Prostate gland (tissue), 2 donors: ENCODE measurements at regions not wholly inside any gene's neighbourhood (a gene's known extent, or its start where the extent isn't known, plus 50 kb on each side); places are given as distances from the start of the nearest gene placed in this dataset.

Source experiments
- DNase-seq: peaks from one replicate; pipeline ENCODE4 v3.0.0-alpha.2; 2019; ENCODE audit warnings: low spot score
- H3K27ac ChIP-seq, 2 donors: fragments of 200-600 bp; sonication (generic); 2 replicates each; pipeline ENCODE4 v1.5.1; 2017 to 2019
- H3K27me3 ChIP-seq: fragments of 200-600 bp; sonication (generic); replicated peaks from 2 replicates; pipeline ENCODE4 v1.5.1; 2019; ENCODE audit not compliant: insufficient read depth
- H3K36me3 ChIP-seq, 2 donors: fragments of 200-600 bp; sonication (generic); 1 replicate in 1 of 2; 2 replicates in 1 of 2; pipeline versions ENCODE4 v1.5.1 to v1.8.1; 2017 to 2019
- H3K4me1 ChIP-seq: fragments of 200-600 bp; sonication (generic); replicated peaks from 2 replicates; pipeline ENCODE4 v1.5.1; 2019
- H3K4me3 ChIP-seq, 2 donors: fragments of 200-600 bp; sonication (generic); 2 replicates each; pipeline ENCODE4 v1.5.1; 2017 to 2019
- H3K9me3 ChIP-seq: fragments of 200-600 bp; sonication (generic); 2 replicates; pipeline ENCODE4 v1.5.1; 2017
- POLR2A ChIP-seq: fragments of 450-650 bp; IDR thresholded peaks from one replicate; pipeline ENCODE4 v1.6.1; 2016; ENCODE audit warnings: antibody characterized with exemption, mild to moderate bottlenecking
- POLR2AphosphoS5 ChIP-seq: sonication (generic); formaldehyde crosslinking; IDR thresholded peaks from one replicate; pipeline ENCODE4 v1.6.1; 2017; ENCODE audit warnings: antibody characterized with exemption
- WGBS: methylation state at CpG from one replicate; pipeline ENCODE4 v1.1.5; 2018; 5-methylcytosine and 5-hydroxymethylcytosine counted together
- intact Hi-C: fragments of 100-400 bp; cut with DNase I; formaldehyde crosslinking; loops from one replicate; pipeline ENCODE4 v1.14.2; 2022
- TF ChIP-seq, protein P1 (sequence below), 4 experiments: fragments of 200-600 bp in 2 of 4; fragments of 450-650 bp in 2 of 4; sonication (generic) in 2 of 4; IDR thresholded peaks; 1 replicate in 3 of 4; 2 replicates in 1 of 4; pipeline ENCODE4 v1.5.1; 2016 to 2019; ENCODE audit warnings: antibody characterized with exemption in 4 of 4, mild to moderate bottlenecking in 2 of 4, moderate library complexity in 2 of 4

DNA sequence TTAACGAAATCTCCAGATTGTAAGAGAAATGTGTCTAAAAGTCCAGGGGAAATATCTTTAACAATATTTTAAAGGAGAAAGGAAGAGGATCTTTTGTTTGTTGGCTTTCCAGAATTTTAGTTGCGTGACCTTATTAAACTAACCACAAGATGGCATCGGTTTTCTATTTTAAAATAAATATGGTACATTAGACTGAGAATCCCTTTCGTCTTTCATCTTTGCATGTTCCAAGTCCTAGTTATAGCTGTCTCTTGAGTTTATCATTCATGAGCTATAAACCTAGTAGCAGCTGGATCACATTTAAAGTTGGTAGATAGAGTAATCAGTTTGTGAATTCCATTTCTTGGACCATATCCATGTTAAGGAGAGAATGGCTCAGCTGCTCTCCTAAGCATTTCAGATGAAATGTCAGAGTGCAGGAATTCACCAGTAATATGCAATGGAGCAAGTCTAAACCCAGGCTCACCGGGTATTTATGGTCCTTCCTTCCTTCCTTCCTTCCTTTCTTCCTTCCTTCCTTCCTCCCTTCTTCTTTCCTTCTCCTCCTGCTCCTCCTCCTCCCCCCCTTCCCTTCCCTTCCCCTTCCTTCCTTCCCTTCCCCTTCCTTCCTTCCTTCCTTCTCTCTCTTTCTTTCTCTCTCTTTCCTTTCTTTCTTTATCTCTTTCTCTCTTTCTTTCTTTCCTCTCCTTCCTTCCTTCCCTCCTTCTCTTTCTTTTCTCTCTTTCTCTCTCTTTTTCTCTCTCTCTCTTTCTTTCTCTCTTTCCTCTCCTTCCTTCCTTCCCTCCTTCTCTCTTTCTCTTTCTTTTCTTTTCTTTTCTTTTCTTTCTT lies 57.8 kb upstream of the RAB18 start:
- no peak for DNase-seq
- 4% methylated on average over 5 of the region's 5 CpGs for WGBS
- intact Hi-C loops = loop anchor here (10.0 kb wide), 1 partner anchor 798 kb away; no protein-coding TSS in a partner anchor

DNA sequence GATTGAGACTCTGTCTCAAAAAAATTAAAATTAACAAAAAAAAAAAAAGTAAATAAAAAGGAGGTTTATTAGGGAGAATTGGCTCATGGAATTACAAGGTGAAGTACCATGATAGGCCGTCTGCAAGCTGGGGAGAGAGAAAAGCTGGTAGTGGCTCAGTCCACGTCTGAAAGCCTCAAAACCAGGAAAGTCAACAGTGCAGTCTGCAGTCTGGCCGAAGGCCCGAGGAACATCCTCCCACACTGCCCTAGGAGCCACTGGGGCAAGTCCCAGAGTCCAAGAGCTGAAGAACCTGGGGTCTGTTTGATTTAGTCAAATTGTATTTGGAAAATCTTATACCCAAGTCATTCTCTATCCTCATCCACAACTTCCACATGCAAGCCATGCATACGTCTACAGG lies 59.0 kb upstream of the RAB18 start:
- TF ChIP-seq POLR2AphosphoS5 (no peak), POLR2A (no peak)
- TF ChIP-seq, protein P1, sequence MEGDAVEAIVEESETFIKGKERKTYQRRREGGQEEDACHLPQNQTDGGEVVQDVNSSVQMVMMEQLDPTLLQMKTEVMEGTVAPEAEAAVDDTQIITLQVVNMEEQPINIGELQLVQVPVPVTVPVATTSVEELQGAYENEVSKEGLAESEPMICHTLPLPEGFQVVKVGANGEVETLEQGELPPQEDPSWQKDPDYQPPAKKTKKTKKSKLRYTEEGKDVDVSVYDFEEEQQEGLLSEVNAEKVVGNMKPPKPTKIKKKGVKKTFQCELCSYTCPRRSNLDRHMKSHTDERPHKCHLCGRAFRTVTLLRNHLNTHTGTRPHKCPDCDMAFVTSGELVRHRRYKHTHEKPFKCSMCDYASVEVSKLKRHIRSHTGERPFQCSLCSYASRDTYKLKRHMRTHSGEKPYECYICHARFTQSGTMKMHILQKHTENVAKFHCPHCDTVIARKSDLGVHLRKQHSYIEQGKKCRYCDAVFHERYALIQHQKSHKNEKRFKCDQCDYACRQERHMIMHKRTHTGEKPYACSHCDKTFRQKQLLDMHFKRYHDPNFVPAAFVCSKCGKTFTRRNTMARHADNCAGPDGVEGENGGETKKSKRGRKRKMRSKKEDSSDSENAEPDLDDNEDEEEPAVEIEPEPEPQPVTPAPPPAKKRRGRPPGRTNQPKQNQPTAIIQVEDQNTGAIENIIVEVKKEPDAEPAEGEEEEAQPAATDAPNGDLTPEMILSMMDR (IDR thresholded peaks at IDR 0.05) = no peak
- Histone ChIP-seq H3K36me3 (no peaks in the 10 kb centered on the region), H3K27me3 (no peaks in the 10 kb centered on the region), H3K4me1 (no peaks in the 10 kb centered on the region), H3K9me3 (no peaks in the 10 kb centered on the region), H3K27ac (no peak overlapping the region), H3K4me3 (no peak overlapping the region)
- intact Hi-C loops = loop anchor here (10.0 kb wide), 1 partner anchor 800 kb away; no protein-coding TSS in a partner anchor
- WGBS = 72% methylated on average over 5 of the region's 5 CpGs
- DNase-seq = no peak

More for the DNA sequence above, 57.8 kb upstream of the RAB18 start:
- no peak overlapping the region for H3K4me3 ChIP-seq
- H3K4me1 ChIP-seq = no peaks in the 10 kb centered on the region
- H3K27me3 ChIP-seq = no peaks in the 10 kb centered on the region
- TF ChIP-seq, protein P1 (IDR thresholded peaks at IDR 0.05) = peak in 3 of 4 experiments; percentile 48 to 69 (median 62)
- TF ChIP-seq POLR2AphosphoS5 (no peak), POLR2A (no peak)
- no peaks in the 10 kb centered on the region for H3K36me3 ChIP-seq
- H3K27ac ChIP-seq = no peak overlapping the region
- H3K9me3 ChIP-seq = no peaks in the 10 kb centered on the region

DNA sequence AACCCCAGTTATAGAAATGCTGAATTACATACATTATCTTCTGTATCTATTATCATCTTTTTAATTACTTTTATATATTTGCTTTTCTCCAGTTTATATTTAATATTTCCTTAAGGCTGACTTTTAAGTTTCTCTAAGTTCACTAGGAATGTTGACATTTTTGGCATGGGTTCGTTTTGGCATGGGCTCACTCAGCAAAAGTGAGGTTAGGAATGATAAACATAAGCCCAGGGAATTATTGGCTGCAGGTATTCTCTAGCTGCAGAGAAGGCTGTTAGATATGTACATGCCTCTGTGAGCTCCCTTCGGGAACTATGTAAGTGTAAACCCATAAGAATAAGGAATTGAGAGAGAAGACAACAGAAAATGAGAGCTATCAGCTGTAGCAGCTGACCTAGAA lies 63.6 kb upstream of the RAB18 start:
- intact Hi-C loops = loop anchor here (10.0 kb wide), 1 partner anchor 804 kb away; no protein-coding TSS in a partner anchor
- peak; percentile 15 for DNase-seq

DNA sequence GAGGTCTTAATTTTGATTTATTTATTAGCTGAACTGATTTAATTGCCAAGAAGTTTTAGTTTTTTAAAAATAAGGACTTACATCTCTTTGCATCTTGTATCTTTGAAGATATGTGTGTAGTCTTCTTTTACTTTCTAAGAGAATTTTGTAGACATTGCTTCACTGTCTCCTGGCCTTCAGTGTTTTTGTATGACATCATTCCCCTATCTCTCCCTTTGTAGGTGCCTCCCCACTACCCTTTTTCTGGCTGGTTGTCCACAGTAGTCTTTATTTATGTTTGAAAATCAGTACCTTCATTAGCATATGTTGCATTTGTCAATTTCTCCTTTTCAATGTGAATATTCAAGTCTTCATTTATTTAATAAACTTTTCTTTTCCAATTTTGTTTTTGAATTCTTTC lies 64.1 kb upstream of the RAB18 start:
- Histone ChIP-seq H3K4me1 (no peaks in the 10 kb centered on the region), H3K4me3 (no peak overlapping the region), H3K27ac (no peak overlapping the region), H3K9me3 (no peaks in the 10 kb centered on the region), H3K27me3 (no peaks in the 10 kb centered on the region), H3K36me3 (no peaks in the 10 kb centered on the region)
- no peak for DNase-seq
- no peak for TF ChIP-seq POLR2AphosphoS5
- TF ChIP-seq, protein P1 (IDR thresholded peaks at IDR 0.05) = no peak
- TF ChIP-seq POLR2A = no peak
- intact Hi-C loops = loop anchor here (10.0 kb wide), 1 partner anchor 805 kb away; no protein-coding TSS in a partner anchor

More for the DNA sequence above, 63.6 kb upstream of the RAB18 start:
- Histone ChIP-seq H3K4me1 (no peaks in the 10 kb centered on the region), H3K9me3 (no peaks in the 10 kb centered on the region), H3K36me3 (no peaks in the 10 kb centered on the region), H3K27me3 (no peaks in the 10 kb centered on the region), H3K27ac (no peak overlapping the region), H3K4me3 (no peak overlapping the region)
- TF ChIP-seq POLR2AphosphoS5 = no peak
- TF ChIP-seq POLR2A = no peak
- WGBS = 19% methylated on average over 2 of the region's 2 CpGs

DNA sequence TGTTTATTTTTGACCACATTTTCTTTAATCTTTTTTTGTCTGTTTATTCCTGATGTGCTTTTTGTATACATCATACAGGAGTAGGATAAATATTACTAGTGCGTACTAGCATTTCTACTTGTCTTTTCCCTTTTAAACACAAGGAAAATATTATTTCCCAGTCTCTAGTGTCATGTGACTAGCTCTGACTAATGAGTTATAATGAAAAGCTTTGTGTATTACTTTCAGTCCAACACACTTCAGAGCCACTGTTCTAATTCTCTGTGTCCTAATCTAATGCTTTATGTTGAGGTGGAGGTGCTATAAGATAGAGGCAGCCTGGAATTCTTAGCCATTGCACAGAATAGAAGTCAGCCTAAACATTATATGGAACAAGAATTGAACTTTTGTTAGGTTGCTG lies 65.0 kb upstream of the RAB18 start:
- WGBS = 100% methylated on average over 1 of the region's 1 CpG
- intact Hi-C loops = no loop called here

More for the DNA sequence above, 65.0 kb upstream of the RAB18 start:
- Histone ChIP-seq H3K4me1 (no peaks in the 10 kb centered on the region), H3K27me3 (no peaks in the 10 kb centered on the region), H3K9me3 (no peaks in the 10 kb centered on the region), H3K4me3 (no peak overlapping the region), H3K36me3 (no peaks in the 10 kb centered on the region), H3K27ac (no peak overlapping the region)
- TF ChIP-seq POLR2A (no peak), POLR2AphosphoS5 (no peak)
- TF ChIP-seq, protein P1 (IDR thresholded peaks at IDR 0.05) = no peak
- no peak for DNase-seq
